Keratinocyte (primary cell): ENCODE measurements at regions not wholly inside any gene's neighbourhood (a gene's known extent, or its start where the extent isn't known, plus 50 kb on each side); places are given as distances from the start of the nearest gene placed in this dataset.

Experiments used
- DNase-seq: peaks from one replicate; pipeline ENCODE4 v3.0.0-alpha.2; 2011; ENCODE audit warnings: low read depth, missing footprints, low spot score
- FAIRE-seq: peaks from 2 replicates; lab custom pipeline; 2011; peaks lifted over from hg19 to GRCh38; lab: Jason Lieb, UNC
- H2AFZ ChIP-seq: 2 replicates; pipeline ENCODE4 v1.6.0; 2012; ENCODE audit warnings: low read length, control low read depth, inconsistent platforms; ENCODE audit not compliant: control insufficient read depth
- H3K27ac ChIP-seq: 2 replicates; pipeline ENCODE4 v1.5.1; 2011; ENCODE audit warnings: low read length; ENCODE audit not compliant: control insufficient read depth, insufficient read depth
- H3K27me3 ChIP-seq: 3 replicates; pipeline ENCODE4 v1.6.0; 2011; ENCODE audit warnings: low read length; ENCODE audit not compliant: control insufficient read depth, insufficient read depth; ENCODE audit errors: extremely low read depth
- H3K36me3 ChIP-seq, 2 experiments: 2 replicates in 1 of 2; 3 replicates in 1 of 2; pipeline ENCODE4 v1.5.1; 2011; ENCODE audit warnings: low read length in 2 of 2, mild to moderate bottlenecking in 1 of 2; ENCODE audit not compliant: control insufficient read depth in 2 of 2, insufficient read depth in 2 of 2; ENCODE audit errors: extremely low read depth in 1 of 2
- H3K4me1 ChIP-seq: 3 replicates; pipeline ENCODE4 v1.5.1; 2011; ENCODE audit warnings: low read length; ENCODE audit not compliant: control insufficient read depth, insufficient read depth; ENCODE audit errors: extremely low read depth
- H3K4me2 ChIP-seq: 3 replicates; pipeline ENCODE4 v1.6.0; 2011; ENCODE audit warnings: low read depth, low read length; ENCODE audit not compliant: control insufficient read depth, insufficient read depth; ENCODE audit errors: extremely low read depth
- H3K4me3 ChIP-seq, 3 experiments: fragments of 200-600 bp in 1 of 3; sonication (generic) in 1 of 3; 2 replicates in 2 of 3; 3 replicates in 1 of 3; pipeline ENCODE4 v1.5.1; 2011 to 2016; ENCODE audit warnings: low read length in 3 of 3, mild to moderate bottlenecking in 3 of 3, control low read depth in 2 of 3, inconsistent platforms in 1 of 3, low read depth in 1 of 3, mixed read lengths in 1 of 3, mixed run types in 1 of 3, moderate library complexity in 1 of 3; ENCODE audit not compliant: control insufficient read depth in 2 of 3, insufficient read depth in 2 of 3; ENCODE audit errors: extremely low read depth in 1 of 3
- H3K79me2 ChIP-seq: 2 replicates; pipeline ENCODE4 v1.6.0; 2012; ENCODE audit warnings: low read length; ENCODE audit not compliant: control insufficient read depth, insufficient read depth
- H3K9ac ChIP-seq: 3 replicates; pipeline ENCODE4 v1.6.0; 2011; ENCODE audit warnings: low read length; ENCODE audit not compliant: control insufficient read depth, insufficient read depth; ENCODE audit errors: extremely low read depth
- H3K9me1 ChIP-seq: 3 replicates; pipeline ENCODE4 v1.6.0; 2011; ENCODE audit warnings: low read length; ENCODE audit not compliant: control insufficient read depth, insufficient read depth; ENCODE audit errors: extremely low read depth
- H3K9me3 ChIP-seq: 2 replicates; pipeline ENCODE4 v1.5.1; 2012; ENCODE audit warnings: low read depth, low read length; ENCODE audit not compliant: control insufficient read depth
- H4K20me1 ChIP-seq: 3 replicates; pipeline ENCODE4 v1.6.0; 2011; ENCODE audit warnings: low read length; ENCODE audit not compliant: control insufficient read depth, insufficient read depth; ENCODE audit errors: extremely low read depth
- CTCF ChIP-seq, 3 experiments: IDR thresholded peaks in 1 of 3; conservative IDR thresholded peaks in 1 of 3; optimal IDR thresholded peaks in 1 of 3; 2 replicates in 2 of 3; 3 replicates in 1 of 3; pipeline versions ENCODE3 to v1.5.1; 2011; ENCODE audit warnings: low read length in 3 of 3, mild to moderate bottlenecking in 3 of 3, moderate library complexity in 2 of 3, control low read depth in 1 of 3, inconsistent platforms in 1 of 3; ENCODE audit not compliant: insufficient read depth in 2 of 3; ENCODE audit errors: extremely low read depth in 1 of 3
- EZH2 ChIP-seq: IDR thresholded peaks from one replicate; pipeline ENCODE4 v1.6.1; 2012; ENCODE audit warnings: inconsistent platforms, mild to moderate bottlenecking, low read length, moderate library complexity
- dilution Hi-C: fragments of 300-500 bp; cut with MboI; formaldehyde crosslinking; loops from one replicate; pipeline ENCODE4 v1.7.0; 2020; ENCODE audit warnings: low sequenced_read_pairs; ENCODE audit not compliant: extremely low pct_ligation_motif_present

GRCh38 chr1:18556364-18556763, 74.3 kb upstream of the PAX7 start:
- FAIRE-seq = no peak
- no peak for DNase-seq

DNA sequence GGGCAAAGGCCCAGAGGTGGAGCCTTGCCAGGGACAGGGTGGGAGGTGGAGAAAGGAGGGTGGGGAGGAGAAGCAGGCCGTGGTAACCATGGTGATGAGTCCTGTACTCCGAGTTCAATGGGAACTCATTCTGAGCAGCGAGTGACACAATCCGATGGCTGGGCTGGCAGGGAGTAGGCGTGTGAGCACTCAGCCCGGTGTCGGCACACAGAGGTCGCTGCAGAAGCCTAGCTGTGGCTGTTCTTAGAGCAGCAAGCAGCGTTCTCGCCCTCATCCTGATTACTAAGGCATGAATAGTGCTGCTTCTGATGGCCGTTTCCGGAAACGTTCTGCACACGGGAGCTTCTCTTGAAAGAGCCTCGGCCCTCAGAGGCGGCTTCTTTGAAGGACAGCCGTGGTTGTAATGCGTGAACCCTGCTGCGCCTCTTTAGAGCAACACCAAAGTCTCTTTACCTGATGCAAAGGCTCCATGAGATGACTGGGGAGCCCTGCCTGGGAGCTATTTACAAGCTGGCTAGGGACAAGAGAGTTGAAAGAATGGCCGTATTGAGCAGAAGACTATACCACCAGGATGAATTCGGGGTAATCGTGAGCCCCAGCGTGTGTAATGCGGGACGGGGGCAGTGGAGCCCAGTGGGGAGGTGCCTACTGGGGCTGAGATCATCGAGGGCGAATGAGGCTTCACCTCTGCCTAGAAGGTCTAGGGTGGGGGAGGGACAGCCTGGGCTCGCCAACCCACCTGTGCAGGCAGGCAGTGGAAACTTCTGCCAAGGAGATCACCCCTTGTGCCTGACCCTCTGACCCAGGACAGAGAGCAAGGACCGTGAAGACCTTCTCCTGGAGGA, 72.8 kb upstream of the PAX7 start:
- Histone ChIP-seq H2AFZ (peak overlapping the region; percentile 33), H3K4me3 (no peak overlapping the region), H4K20me1 (no peaks in the 10 kb centered on the region), H3K9me3 (no peaks in the 10 kb centered on the region), H3K79me2 (no peaks in the 10 kb centered on the region), H3K4me2 (no peak overlapping the region), H3K9ac (no peak overlapping the region), H3K4me1 (no peaks in the 10 kb centered on the region), H3K36me3 (no peaks in the 10 kb centered on the region), H3K9me1 (no peaks in the 10 kb centered on the region), H3K27ac (no peak overlapping the region), H3K27me3 (peaks cover 35% of the 10 kb centered on the region)
- peak in 2 of 3 experiments; percentile 11 to 36 for TF ChIP-seq CTCF (optimal IDR thresholded peaks at IDR 0.05 in 1 of 3, IDR thresholded peaks at IDR 0.05 in 1 of 3, conservative IDR thresholded peaks at IDR 0.05 in 1 of 3; ENCODE audit: extremely low read depth in 1 of 3, insufficient read depth in 2 of 3, low read length in 3 of 3)
- TF ChIP-seq EZH2 = no peak
- FAIRE-seq = no peak
- no peak for DNase-seq
- dilution Hi-C loops = no loop called here

More at GRCh38 chr1:18556364-18556763, 74.3 kb upstream of the PAX7 start:
- Histone ChIP-seq H3K4me2 (no peak overlapping the region), H3K9me1 (no peaks in the 10 kb centered on the region), H3K27ac (no peak overlapping the region), H3K36me3 (no peaks in the 10 kb centered on the region), H3K4me3 (no peak overlapping the region), H3K27me3 (peaks cover 28% of the 10 kb centered on the region), H2AFZ (no peak overlapping the region), H3K9ac (no peak overlapping the region), H4K20me1 (no peaks in the 10 kb centered on the region), H3K79me2 (no peaks in the 10 kb centered on the region), H3K4me1 (no peaks in the 10 kb centered on the region), H3K9me3 (no peaks in the 10 kb centered on the region)
- TF ChIP-seq EZH2 (no peak), CTCF (optimal IDR thresholded peaks at IDR 0.05 in 1 of 3, IDR thresholded peaks at IDR 0.05 in 1 of 3, conservative IDR thresholded peaks at IDR 0.05 in 1 of 3; ENCODE audit: extremely low read depth in 1 of 3, insufficient read depth in 2 of 3, low read length in 3 of 3) (peak; percentile 32 to 44 (median 41))
- dilution Hi-C loops = no loop called here
